KBM-7 (cell line): ENCODE measurements at regions not wholly inside any gene's neighbourhood (a gene's known extent, or its start where the extent isn't known, plus 50 kb on each side); places are given as distances from the start of the nearest gene placed in this dataset.
A peak's percentile ranks its signal among the peaks of the same experiment; 100 is the strongest.
"Not testable (repeated sequence)": the region's sequence is repeated elsewhere in the genome, so short reads cannot be mapped to it uniquely, and the experiment has no call there.

ENCODE experiments used
- DNase-seq: peaks from one replicate; pipeline ENCODE4 v3.0.0-alpha.2; 2015
- in situ Hi-C: fragments of 300-500 bp; cut with MboI; formaldehyde crosslinking; loops from 2 replicates; pipeline ENCODE4 v1.14.3; 2020; ENCODE audit warnings: low sequenced_read_pairs, low pct_unique_long_range_greater_than_20kb, mixed read lengths

- in situ Hi-C loops: no loop called here
These were observed 391.7 kb upstream of the FZD8 start for GRCh38 chr10:36033808-36034207.

GRCh38 chr10:36030516-36030915 lies 388.4 kb upstream of the FZD8 start:
- DNase-seq: no peak
- in situ Hi-C loops: no loop called here

More at GRCh38 chr10:36033808-36034207, 391.7 kb upstream of the FZD8 start:
- no peak for DNase-seq

- in situ Hi-C loops: no loop called here
- no peak for DNase-seq
These were observed 384.7 kb upstream of the FZD8 start for GRCh38 chr10:36026656-36027390.

- no peak for DNase-seq
- in situ Hi-C loops: no loop called here
These were observed 384.0 kb upstream of the FZD8 start for GRCh38 chr10:36026081-36026480.

- DNase-seq: peak; percentile 8
These were observed 381.8 kb upstream of the FZD8 start for GRCh38 chr10:36023939-36024338.

GRCh38 chr10:36021096-36021495 lies 379.0 kb upstream of the FZD8 start:
- in situ Hi-C loops: no loop called here

More at GRCh38 chr10:36023939-36024338, 381.8 kb upstream of the FZD8 start:
- in situ Hi-C loops: no loop called here

GRCh38 chr10:36019749-36020148 lies 377.7 kb upstream of the FZD8 start:
- in situ Hi-C loops: no loop called here
- DNase-seq: no peak

More at GRCh38 chr10:36021096-36021495, 379.0 kb upstream of the FZD8 start:
- no peak for DNase-seq

GRCh38 chr10:36018996-36019395 lies 376.9 kb upstream of the FZD8 start:
- no peak for DNase-seq

GRCh38 chr10:36017137-36017536 lies 375.0 kb upstream of the FZD8 start:
- in situ Hi-C loops: no loop called here
- DNase-seq: no peak

More at GRCh38 chr10:36018996-36019395, 376.9 kb upstream of the FZD8 start:
- in situ Hi-C loops: no loop called here

GRCh38 chr10:36007369-36007768 lies 365.3 kb upstream of the FZD8 start:
- DNase-seq: no peak
- in situ Hi-C loops: no loop called here

- no peak for DNase-seq
- in situ Hi-C loops: no loop called here
These were observed 361.6 kb upstream of the FZD8 start for GRCh38 chr10:36003688-36004087.

- in situ Hi-C loops: no loop called here
- no peak for DNase-seq
These were observed 361.0 kb upstream of the FZD8 start for GRCh38 chr10:36003031-36003600.

GRCh38 chr10:36002445-36002844 lies 360.3 kb upstream of the FZD8 start:
- in situ Hi-C loops: no loop called here
- no peak for DNase-seq

GRCh38 chr10:36000754-36001153 lies 358.7 kb upstream of the FZD8 start:
- in situ Hi-C loops, DNase-seq: not testable (repeated sequence)

GRCh38 chr10:35998026-35998425 lies 355.9 kb upstream of the FZD8 start:
- no peak for DNase-seq
- in situ Hi-C loops: no loop called here

- in situ Hi-C loops: no loop called here
- no peak for DNase-seq
These were observed 353.4 kb upstream of the FZD8 start for GRCh38 chr10:35995485-35995884.

GRCh38 chr10:35993591-35994515 lies 351.8 kb upstream of the FZD8 start:
- DNase-seq: no peak
- in situ Hi-C loops: no loop called here

- no peak for DNase-seq
- in situ Hi-C loops: no loop called here
These were observed 350.0 kb upstream of the FZD8 start for GRCh38 chr10:35992107-35992506.

- no peak for DNase-seq
- in situ Hi-C loops: no loop called here
These were observed 344.8 kb upstream of the FZD8 start for GRCh38 chr10:35986756-35987502.
